ENCODE measurements at regions not wholly inside any gene's neighbourhood (a gene's known extent, or its start where the extent isn't known, plus 50 kb on each side); places are given as distances from the start of the nearest gene placed in this dataset.
"Not testable (repeated sequence)": the region's sequence is repeated elsewhere in the genome, so short reads cannot be mapped to it uniquely, and the experiment has no call there.

DNA sequence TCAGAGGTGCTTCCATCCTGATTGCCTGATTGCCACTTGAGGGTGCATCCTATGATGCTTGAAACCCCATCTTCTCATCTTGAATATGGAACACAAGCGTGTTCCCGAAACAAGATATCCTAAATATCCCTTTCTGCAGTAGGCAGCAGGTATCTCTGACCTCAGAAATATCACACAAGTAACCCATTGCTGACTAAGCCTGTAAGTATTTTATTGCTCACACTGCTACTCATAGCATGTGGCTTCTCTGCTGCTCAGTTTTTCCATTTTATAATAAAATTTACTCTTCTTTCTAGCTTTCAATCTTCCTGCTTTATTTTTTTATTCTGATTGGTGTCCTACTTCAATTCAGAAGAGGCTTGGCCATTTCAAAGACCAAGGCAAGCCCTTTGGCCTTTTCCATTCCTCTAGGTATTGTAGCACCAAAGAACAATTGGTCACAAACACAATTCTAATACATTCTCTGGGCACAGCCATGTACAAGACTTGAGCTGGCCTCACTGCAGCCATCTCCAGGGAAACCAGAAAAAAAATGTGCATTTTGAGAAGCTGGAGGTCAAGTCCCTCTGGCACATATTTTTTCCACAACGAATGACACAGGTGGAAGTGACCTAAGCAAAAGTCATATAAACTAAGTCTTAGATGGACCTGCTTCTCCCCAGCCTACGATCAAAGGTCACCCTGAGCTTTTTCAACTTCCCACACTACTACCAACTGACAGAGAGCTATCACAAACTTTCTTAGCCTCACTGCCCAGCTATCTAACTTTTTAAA lies 107.0 kb downstream of the OR13H1 start:
- H3K4me1 Mint-ChIP-seq, result no peaks in the 10 kb centered on the region
- peaks cover 7% of the 10 kb centered on the region for H3K27me3 Mint-ChIP-seq
- POLR2A ChIA-PET, result no interaction called here
- H3K36me3 Mint-ChIP-seq (ENCODE audit: low read depth), result no peaks in the 10 kb centered on the region
- DNase-seq, result no peak
- H3K4me3 Mint-ChIP-seq, result no peak overlapping the region
- H3K9me3 Mint-ChIP-seq, result no peaks in the 10 kb centered on the region
- H3K27ac Mint-ChIP-seq, result no peak overlapping the region
- CTCF ChIA-PET, result no interaction called here

DNA sequence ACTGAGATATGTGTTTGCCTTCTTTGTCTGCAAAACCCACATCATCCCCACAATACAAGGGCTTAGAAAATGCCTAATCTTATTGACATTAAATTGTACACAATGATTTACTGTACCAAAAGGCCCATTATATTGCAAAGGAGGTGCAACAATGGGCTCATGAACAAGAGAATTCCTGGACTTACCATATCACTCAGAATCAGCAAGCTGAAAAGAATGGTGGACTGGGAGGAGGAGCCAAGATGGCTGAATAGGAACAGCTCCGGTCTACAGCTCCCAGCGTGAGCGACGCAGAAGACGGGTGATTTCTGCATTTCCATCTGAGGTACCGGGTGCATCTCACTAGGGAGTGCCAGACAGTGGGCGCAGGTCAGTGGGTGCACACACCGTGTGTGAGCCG lies 119.9 kb downstream of the OR13H1 start:
- H3K36me3 Mint-ChIP-seq (ENCODE audit: low read depth); H3K9me3 Mint-ChIP-seq; H3K27me3 Mint-ChIP-seq; H3K4me1 Mint-ChIP-seq; H3K4me3 Mint-ChIP-seq; DNase-seq; H3K27ac Mint-ChIP-seq; POLR2A ChIA-PET; CTCF ChIA-PET: not testable (repeated sequence)

DNA sequence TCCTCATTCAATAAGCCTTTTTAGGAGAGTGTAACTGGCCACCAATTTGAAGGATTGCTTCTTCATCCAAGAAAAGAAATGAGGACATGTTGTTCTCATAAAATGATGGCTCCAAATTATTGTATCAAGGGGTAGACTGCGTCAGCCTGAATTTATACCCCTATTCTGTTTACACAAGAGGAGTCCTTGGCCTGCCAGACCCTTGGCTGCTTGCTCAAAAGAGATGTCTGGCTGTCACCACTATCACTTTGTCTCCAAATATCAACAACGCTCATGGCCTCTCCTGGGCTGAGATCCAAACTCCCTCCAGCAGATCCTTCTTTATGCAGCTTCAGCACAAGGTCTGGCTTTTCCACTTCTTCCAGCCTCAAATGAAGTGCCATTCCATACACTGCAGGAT lies 127.9 kb downstream of the OR13H1 start:
- ChIA-PET POLR2A (no interaction called here), CTCF (no interaction called here)
- Mint-ChIP-seq H3K9me3 (no peaks in the 10 kb centered on the region), H3K4me1 (no peaks in the 10 kb centered on the region), H3K27me3 (no peaks in the 10 kb centered on the region), H3K27ac (no peak overlapping the region), H3K4me3 (no peak overlapping the region), H3K36me3 (ENCODE audit: low read depth) (no peaks in the 10 kb centered on the region)
- DNase-seq, result no peak

DNA sequence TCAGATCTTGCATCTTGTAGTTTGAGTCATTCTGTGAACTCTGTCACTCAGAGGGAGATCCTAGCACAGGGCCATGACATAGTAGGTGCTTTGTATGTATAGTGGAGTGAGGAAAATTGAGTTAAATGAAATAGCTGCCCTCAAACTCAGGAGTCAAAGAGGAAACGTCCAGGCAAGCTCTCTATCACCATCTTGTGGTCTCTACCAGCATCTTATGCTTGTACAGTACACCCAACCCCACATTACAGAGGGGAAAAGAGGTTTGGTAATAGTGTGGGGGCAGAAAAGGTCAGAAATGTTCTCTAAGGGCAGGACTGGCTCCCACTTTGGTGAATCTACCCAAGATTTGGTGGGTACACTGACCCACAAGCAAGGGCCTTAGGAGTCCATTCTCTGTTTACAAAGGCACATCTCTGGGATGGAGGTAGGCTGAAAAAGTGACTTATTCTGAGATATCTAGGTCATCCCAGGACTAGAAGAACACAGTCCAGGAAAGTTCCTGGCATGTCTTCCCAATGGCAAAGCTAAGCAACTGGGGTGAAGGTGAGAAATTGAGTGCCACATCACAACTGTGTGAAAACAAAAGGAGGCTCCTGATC lies 131.8 kb downstream of the OR13H1 start:
- Mint-ChIP-seq H3K27me3 (no peaks in the 10 kb centered on the region), H3K4me3 (no peak overlapping the region), H3K9me3 (no peaks in the 10 kb centered on the region), H3K27ac (no peak overlapping the region), H3K4me1 (no peaks in the 10 kb centered on the region), H3K36me3 (ENCODE audit: low read depth) (no peaks in the 10 kb centered on the region)
- no peak for DNase-seq
- CTCF ChIA-PET, result interaction anchor here (0.6 kb wide), 1 partner anchor 703 kb away, joined by 3 read pairs; no protein-coding TSS in a partner anchor
- POLR2A ChIA-PET, result no interaction called here

DNA sequence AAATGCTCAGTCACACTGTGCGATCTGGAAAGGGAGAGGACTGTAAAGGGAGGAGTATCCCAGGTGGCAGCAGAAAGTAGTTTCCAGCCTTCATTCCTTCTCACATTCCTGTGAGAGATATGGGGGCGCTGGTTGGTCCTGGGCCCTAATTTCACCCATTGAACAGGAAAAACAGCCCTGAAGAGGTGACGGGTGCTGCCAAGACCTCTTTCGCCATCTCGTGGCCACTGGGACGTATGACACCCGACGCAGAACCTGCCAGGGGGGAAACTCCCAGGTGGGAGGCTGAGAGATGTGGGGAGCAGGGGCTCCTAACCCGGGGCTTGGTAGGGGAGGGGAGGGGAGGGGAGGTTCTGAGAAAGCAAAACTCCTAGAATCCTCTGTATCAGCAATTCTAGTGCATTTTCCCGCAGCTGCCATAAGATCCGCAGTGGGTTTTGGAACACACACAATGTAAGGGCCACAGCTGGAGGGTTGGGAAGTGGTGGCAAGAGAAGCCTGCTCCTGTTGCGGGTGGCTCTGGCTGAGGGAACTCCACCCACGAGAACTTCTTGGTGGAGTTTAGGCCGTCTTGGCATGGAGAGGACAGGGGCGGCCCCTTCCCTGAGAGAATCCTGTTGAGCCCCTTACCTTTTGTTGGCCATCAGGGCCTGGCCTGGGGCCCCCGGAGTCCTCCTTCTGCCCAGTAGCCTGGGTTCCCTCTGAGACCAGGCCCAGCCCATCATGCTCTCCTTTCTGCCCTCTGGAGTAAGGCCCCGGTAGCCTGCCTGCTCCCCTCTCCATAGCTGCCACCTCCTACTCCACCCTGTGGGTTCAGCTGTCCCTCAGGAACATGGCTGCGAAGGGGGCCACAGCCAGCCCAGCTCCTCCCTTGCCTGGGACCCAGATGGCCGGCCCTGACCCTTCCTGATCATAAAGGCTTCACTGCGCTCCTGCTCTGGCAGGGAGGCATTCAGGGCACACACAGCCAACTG lies 134.1 kb downstream of the OR13H1 start:
- no peaks in the 10 kb centered on the region for H3K4me1 Mint-ChIP-seq
- ChIA-PET POLR2A (no interaction called here), CTCF (interaction anchor here (0.6 kb wide), 1 partner anchor 1285 kb away, joined by 3 read pairs; no protein-coding TSS in a partner anchor)
- no peaks in the 10 kb centered on the region for H3K36me3 Mint-ChIP-seq (ENCODE audit: low read depth)
- no peaks in the 10 kb centered on the region for H3K27me3 Mint-ChIP-seq
- peak; percentile 45 for DNase-seq
- H3K4me3 Mint-ChIP-seq, result no peak overlapping the region
- H3K27ac Mint-ChIP-seq, result no peak overlapping the region
- H3K9me3 Mint-ChIP-seq, result no peaks in the 10 kb centered on the region

DNA sequence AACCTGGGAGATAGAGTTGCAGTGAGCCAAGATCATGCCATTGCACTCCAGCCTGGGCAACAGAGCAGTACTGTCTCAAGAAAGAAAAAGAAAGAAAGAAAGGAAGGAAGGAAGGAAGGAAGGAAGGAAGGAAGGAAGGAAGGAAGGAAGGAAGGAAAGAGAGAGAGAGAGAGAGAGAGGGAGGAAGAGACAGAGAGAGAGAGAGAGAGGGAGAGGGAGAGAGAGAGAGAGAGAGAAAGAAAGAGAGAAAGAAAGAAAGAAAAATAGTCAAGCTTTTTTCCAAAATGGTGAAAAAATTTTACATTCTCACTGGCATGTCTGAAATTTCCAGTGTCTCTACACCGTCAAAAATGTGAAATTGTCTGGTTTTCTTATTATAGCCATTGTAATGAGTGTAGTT lies 138.9 kb downstream of the OR13H1 start:
- H3K9me3 Mint-ChIP-seq; POLR2A ChIA-PET; H3K4me3 Mint-ChIP-seq; DNase-seq; H3K27ac Mint-ChIP-seq; H3K27me3 Mint-ChIP-seq; H3K36me3 Mint-ChIP-seq (ENCODE audit: low read depth); H3K4me1 Mint-ChIP-seq: not testable (repeated sequence)
- CTCF ChIA-PET, result interaction anchor here (1.2 kb wide), 1 partner anchor 12 kb away, joined by 3 read pairs; no protein-coding TSS in a partner anchor

DNA sequence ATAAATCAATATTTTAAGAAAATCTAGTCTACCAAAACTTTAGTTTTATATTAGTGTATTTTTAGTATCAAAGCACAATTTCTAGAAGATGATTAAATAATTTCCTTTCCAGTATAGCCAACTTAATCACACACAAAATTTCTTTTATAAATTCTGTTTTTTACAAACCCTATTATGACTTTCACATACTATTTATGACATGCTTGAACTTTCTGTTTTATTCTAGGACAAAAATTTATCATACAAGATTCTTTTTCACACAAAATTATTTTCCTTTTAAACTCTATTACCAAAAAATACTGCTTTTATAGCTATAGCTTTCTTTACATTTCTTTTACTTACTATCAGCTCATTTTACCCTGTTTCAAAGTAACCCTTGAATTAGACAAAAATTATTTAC lies 149.5 kb downstream of the OR13H1 start:
- no peak for DNase-seq
- ChIA-PET POLR2A (no interaction called here), CTCF (no interaction called here)
- Mint-ChIP-seq H3K36me3 (ENCODE audit: low read depth) (peaks cover 8% of the 10 kb centered on the region), H3K9me3 (no peaks in the 10 kb centered on the region), H3K4me3 (no peak overlapping the region), H3K27me3 (no peaks in the 10 kb centered on the region), H3K27ac (no peak overlapping the region), H3K4me1 (no peaks in the 10 kb centered on the region)

DNA sequence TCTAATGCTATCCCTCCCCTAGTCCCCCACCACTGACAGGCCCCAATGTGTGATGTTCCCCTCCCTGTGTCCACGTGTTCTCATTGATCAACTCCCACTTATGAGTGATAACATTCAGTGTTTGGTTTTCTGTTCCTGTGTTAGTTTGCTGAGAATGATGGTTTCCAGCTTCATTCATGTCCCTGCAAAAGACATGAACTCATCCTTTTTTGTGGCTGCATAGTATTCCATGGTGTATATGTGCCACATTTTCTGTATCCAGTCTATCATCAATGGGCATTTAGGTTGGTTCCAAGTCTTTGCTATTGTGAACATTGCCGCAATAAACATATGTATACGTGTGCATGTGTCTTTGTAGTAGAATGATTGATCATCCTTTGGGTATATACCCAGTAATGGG lies 153.1 kb downstream of the OR13H1 start:
- POLR2A ChIA-PET; CTCF ChIA-PET; H3K9me3 Mint-ChIP-seq; H3K27ac Mint-ChIP-seq; H3K36me3 Mint-ChIP-seq (ENCODE audit: low read depth); H3K4me3 Mint-ChIP-seq; H3K27me3 Mint-ChIP-seq; H3K4me1 Mint-ChIP-seq; DNase-seq: not testable (repeated sequence)

DNA sequence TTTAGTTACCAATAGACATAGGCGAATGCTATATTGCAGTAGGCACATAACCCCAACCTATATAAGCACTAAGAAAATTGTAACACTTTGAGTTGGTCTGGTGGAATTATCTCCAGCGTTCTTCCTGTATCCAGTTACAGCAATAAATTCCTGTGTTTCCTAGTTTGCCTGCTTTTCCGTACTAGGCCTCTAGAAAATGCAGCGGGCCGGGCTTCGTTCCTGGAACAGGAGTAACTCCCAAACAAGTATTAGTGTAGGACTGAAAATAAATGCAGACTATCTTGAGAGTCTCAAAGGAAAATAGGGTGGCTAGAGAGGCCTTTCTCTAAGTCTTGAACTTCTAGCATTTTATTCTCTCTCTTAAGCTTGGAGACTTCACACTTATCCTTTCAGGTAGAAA lies 159.8 kb downstream of the OR13H1 start:
- POLR2A ChIA-PET, result no interaction called here
- no peaks in the 10 kb centered on the region for H3K36me3 Mint-ChIP-seq (ENCODE audit: low read depth)
- no peak overlapping the region for H3K27ac Mint-ChIP-seq

DNA sequence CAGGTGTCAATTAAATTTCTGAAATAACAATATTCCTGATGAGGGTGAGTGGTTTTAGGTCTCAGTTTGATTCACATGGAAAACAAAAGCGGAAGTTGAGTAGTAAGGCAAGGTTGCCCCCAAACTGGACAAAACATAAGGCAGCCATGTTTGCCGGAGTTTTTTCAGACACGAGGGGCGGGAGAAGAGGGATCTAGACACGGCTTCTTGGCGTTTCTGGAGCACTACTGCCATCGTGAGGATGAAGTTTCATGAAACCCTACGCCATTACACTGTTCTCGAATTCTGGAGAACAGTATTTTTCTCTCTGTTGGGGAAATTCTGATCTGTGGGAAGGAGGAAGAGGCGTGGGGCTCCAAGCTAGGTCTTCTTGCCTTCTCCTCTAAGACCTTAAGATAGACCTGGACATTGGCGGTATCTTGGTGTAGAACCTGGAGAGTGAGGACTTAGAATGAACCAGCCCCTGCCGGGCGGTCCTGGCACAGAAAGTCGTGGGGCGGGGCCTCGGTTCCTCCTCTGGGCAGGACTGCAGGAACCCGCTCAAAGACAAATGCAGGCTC lies 160.3 kb downstream of the OR13H1 start:
- peaks cover 2% of the 10 kb centered on the region for H3K9me3 Mint-ChIP-seq
- CTCF ChIA-PET, result interaction anchor here (1.2 to 2.7 kb wide), 9 partner anchors 37 to 117 kb away, joined by 3 to 16 read pairs (median 6); no protein-coding TSS in a partner anchor

More for the DNA sequence above, 159.8 kb downstream of the OR13H1 start:
- CTCF ChIA-PET, result interaction anchor here (1.6 to 2.7 kb wide), 4 partner anchors 38 to 110 kb away, joined by 3 to 16 read pairs (median 7); no protein-coding TSS in a partner anchor
- no peak overlapping the region for H3K4me3 Mint-ChIP-seq
- no peak for DNase-seq
- H3K27me3 Mint-ChIP-seq, result no peaks in the 10 kb centered on the region
- no peaks in the 10 kb centered on the region for H3K4me1 Mint-ChIP-seq
- peaks cover 2% of the 10 kb centered on the region for H3K9me3 Mint-ChIP-seq

DNA sequence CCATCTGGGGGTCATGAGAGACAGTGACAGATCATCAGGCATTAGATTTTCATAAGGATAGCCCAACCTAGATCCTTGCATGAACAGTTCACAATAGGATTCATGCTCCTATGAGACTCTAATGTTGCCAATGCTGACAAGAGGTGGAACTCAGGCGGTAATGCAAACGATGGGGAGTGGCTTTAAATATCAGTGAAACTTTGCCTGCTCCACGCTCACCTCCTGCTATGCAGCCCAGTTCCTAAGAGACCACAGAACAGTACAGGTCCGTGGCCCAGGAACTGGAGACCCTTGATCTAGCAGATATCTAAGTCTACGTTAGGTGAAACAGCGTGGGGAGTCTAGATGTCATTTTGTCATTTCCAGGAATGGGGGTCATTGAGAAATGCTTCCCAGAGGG lies 165.7 kb downstream of the OR13H1 start:
- Mint-ChIP-seq H3K27ac (no peak overlapping the region), H3K36me3 (ENCODE audit: low read depth) (no peaks in the 10 kb centered on the region), H3K4me1 (no peaks in the 10 kb centered on the region), H3K9me3 (no peaks in the 10 kb centered on the region), H3K4me3 (no peak overlapping the region), H3K27me3 (no peaks in the 10 kb centered on the region)
- CTCF ChIA-PET, result interaction anchor here (0.8 to 1.7 kb wide), 7 partner anchors 16 to 112 kb away, joined by 3 to 9 read pairs (median 4); no protein-coding TSS in a partner anchor
- POLR2A ChIA-PET, result no interaction called here
- DNase-seq, result no peak

More for the DNA sequence above, 160.3 kb downstream of the OR13H1 start:
- Mint-ChIP-seq H3K36me3 (ENCODE audit: low read depth) (no peaks in the 10 kb centered on the region), H3K27me3 (no peaks in the 10 kb centered on the region), H3K27ac (no peak overlapping the region), H3K4me3 (no peak overlapping the region), H3K4me1 (no peaks in the 10 kb centered on the region)
- POLR2A ChIA-PET, result no interaction called here
- no peak for DNase-seq

DNA sequence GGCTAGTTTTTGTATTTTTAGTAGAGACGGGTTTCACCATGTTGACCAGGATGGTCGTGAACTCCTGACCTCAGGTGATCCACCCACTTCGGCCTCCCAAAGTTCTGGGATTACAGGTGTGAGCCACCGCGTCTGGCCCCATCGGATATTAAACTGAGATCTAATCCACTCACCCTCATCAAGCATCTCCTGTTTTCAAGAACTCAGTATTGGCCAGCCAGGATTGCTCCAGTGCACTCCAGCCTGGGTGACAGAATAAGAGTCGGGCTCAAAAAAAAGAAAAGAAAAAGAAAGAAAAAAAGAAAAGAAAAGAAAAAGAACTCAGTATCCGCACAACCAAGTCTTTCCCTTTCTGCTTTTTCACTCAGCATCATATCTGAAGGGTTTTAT lies 167.6 kb downstream of the OR13H1 start:
- no peak for DNase-seq
- no peaks in the 10 kb centered on the region for H3K36me3 Mint-ChIP-seq (ENCODE audit: low read depth)
- no peaks in the 10 kb centered on the region for H3K4me1 Mint-ChIP-seq
- POLR2A ChIA-PET, result no interaction called here
- H3K27ac Mint-ChIP-seq, result no peak overlapping the region
- no peaks in the 10 kb centered on the region for H3K9me3 Mint-ChIP-seq
- CTCF ChIA-PET, result interaction anchor here (1.3 to 1.6 kb wide), 2 partner anchors 35 to 102 kb away, joined by 3 read pairs; no protein-coding TSS in a partner anchor
- no peaks in the 10 kb centered on the region for H3K27me3 Mint-ChIP-seq
- H3K4me3 Mint-ChIP-seq, result no peak overlapping the region

DNA sequence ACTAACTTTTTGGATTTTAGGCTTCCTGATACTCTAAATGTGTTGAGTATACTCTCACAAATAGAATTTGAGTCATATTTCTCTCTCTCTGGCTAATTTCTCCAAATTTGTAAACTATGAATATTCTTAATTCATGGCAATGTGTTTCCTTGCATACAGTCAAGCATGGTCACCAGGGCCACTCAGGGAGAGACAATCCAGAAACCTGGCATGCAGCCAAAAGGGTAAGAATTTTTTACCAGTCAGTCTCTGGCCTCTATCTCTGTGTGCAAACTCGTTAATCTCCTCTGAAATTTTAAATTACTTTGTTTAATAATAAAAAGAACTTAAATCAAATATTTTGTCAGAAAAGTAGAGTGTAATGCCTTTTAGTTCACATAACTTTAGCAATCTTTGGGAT lies 179.8 kb downstream of the OR13H1 start:
- POLR2A ChIA-PET, result no interaction called here
- Mint-ChIP-seq H3K4me3 (no peak overlapping the region), H3K36me3 (ENCODE audit: low read depth) (peaks cover 2% of the 10 kb centered on the region), H3K27me3 (no peaks in the 10 kb centered on the region), H3K9me3 (peaks cover 6% of the 10 kb centered on the region), H3K27ac (no peak overlapping the region), H3K4me1 (no peaks in the 10 kb centered on the region)
- DNase-seq, result no peak
- CTCF ChIA-PET, result no interaction called here

Data from activated CD4-positive, alpha-beta T cell treated with anti-CD3 and anti-CD28 coated beads, Interleukin-2, amount 10 ng/mL, durations not matched to agents 7 days and 5 days (primary cell).